ENCODE measurements at regions not wholly inside any gene's neighbourhood (a gene's known extent, or its start where the extent isn't known, plus 50 kb on each side); places are given as distances from the start of the nearest gene placed in this dataset.
A peak's percentile ranks its signal among the peaks of the same experiment; 100 is the strongest.

DNA sequence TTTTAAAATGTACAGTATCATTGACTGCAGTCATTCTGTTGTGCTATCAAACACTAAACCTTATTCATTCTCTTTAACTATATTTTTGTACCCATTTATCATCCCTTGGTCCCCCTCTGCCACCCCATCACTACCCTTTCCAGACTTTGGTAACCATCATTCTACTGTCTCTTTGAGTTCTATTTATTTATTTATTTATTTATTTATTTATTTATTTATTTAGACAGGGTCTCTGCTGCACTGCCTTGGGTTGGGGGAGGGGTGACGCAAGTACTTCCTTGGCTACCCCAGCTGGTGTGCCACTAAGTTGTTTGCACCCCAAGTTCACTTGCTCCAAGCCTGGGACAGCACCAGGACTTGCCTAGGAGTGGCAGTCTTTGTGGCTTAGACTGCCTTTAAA is 427.8 kb upstream of the NOVA1 start:
- DNase-seq (ENCODE audit: low read depth): no peak
- H3K4me3 ChIP-seq (ENCODE audit: low read depth, low read length): no peak overlapping the region
- no peak for TF ChIP-seq CTCF (conservative IDR thresholded peaks at IDR 0.05; ENCODE audit: low read depth, low read length)

DNA sequence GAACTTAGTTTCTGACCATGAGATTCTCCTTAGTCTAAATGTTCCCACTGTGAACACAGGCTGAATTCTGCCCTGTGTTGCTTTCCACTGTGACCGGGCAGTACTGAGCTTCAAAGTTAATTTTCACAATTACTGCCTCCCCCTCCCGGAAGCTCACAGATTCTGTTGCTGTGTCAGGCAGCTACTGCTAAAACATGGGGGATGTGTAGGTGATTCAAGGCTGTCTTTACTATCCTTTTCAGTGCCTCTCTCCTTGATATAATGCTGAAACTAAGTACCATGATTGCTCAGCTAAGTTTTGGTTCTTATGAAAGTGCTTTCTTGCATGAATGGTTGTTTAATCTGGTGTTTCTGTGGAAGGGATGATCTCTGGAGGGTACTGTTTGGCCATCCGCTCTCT is 428.3 kb upstream of the NOVA1 start:
- no peak for TF ChIP-seq CTCF (conservative IDR thresholded peaks at IDR 0.05; ENCODE audit: low read depth, low read length)
- no peak for DNase-seq (ENCODE audit: low read depth)
- H3K4me3 ChIP-seq (ENCODE audit: low read depth, low read length): no peak overlapping the region

DNA sequence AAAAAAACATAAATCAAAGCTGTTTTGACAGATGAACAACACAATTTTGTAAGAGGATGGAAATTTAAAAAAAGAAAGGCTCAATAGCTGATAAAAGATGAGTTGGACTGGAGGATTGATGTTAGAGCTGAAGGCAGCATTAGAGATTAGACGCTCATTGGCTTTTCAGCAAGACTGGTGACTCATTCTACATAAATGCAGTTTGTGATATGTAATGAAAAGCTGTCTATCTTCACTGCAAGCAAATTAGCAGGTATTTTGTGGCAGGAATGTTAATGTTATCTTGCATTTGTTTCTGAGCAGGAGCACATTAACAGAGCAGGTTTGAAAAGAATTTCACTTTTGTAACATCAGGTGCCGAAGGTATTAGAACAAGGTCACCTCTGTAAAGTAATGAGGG is 442.7 kb upstream of the NOVA1 start:
- H3K4me3 ChIP-seq (ENCODE audit: low read depth, low read length): no peak overlapping the region
- no peak for DNase-seq (ENCODE audit: low read depth)
- TF ChIP-seq CTCF (conservative IDR thresholded peaks at IDR 0.05; ENCODE audit: low read depth, low read length): no peak

DNA sequence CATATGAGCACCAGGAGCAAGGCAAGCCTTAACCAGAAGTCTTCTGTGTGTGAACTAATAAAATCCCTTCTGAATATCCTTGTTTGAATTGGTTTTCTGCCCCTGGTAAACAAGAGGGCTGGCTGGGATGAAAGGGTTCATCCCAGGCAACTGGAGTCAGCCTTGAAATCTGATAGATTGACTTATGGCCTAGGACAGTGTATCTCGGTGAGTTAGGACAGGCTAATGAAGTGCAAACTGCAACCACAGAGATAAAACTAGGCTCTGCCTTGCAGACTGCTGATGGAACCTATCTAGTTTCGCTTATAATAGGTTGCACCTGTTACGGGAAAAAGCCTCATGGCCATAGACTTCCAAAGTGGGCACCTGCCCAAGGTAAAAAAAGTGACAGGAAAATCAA is 451.9 kb upstream of the NOVA1 start:
- no peak for DNase-seq (ENCODE audit: low read depth)
- no peak for TF ChIP-seq CTCF (conservative IDR thresholded peaks at IDR 0.05; ENCODE audit: low read depth, low read length)

GRCh38 chr14:27050208-27050607 is 452.4 kb upstream of the NOVA1 start:
- no peak for DNase-seq (ENCODE audit: low read depth)
- no peak overlapping the region for H3K4me3 ChIP-seq (ENCODE audit: low read depth, low read length)
- TF ChIP-seq CTCF (conservative IDR thresholded peaks at IDR 0.05; ENCODE audit: low read depth, low read length): peak; percentile 39

More for the DNA sequence above, 451.9 kb upstream of the NOVA1 start:
- H3K4me3 ChIP-seq (ENCODE audit: low read depth, low read length): no peak overlapping the region

DNA sequence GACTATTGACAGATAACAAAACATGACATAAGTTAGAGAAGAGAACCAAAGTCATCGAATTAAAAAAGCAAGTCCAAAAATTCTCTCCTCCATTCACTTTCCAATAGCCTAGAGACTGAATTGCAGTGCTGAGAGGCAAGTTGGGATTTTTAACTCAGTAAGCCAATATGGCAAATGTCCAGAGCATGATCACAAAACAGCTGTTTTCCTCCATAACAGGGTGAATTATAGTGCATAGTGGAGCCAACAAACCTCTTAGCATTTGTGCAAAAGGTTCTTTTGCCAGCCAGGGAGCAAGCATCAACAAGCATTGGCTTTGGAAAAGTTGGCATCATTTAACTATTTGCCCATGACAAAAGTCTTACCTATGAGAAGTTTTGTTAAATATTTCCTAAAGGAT is 458.8 kb upstream of the NOVA1 start:
- TF ChIP-seq CTCF (conservative IDR thresholded peaks at IDR 0.05; ENCODE audit: low read depth, low read length): no peak
- H3K4me3 ChIP-seq (ENCODE audit: low read depth, low read length): no peak overlapping the region
- no peak for DNase-seq (ENCODE audit: low read depth)

DNA sequence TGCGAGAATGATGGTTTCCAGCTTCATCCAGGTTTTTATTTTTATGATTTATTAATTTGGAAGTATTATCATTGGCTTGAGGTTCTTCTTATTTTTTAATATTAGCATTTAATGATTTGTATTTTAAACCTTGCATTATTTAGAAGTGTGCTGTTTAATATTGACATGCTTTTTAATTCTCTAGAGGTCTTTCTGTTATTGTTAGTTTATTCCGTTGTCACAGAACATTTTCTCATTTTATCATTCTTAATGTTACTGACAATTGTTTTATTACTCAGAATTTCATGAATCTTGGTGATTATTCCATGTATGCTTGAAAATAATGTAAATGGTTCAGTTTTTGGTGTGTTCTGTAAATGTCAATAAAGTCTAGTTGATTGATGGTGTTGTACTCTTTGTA is 463.5 kb upstream of the NOVA1 start:
- TF ChIP-seq CTCF (conservative IDR thresholded peaks at IDR 0.05; ENCODE audit: low read depth, low read length): no peak
- no peak for DNase-seq (ENCODE audit: low read depth)
- no peak overlapping the region for H3K4me3 ChIP-seq (ENCODE audit: low read depth, low read length)
